ENCODE measurements at regions not wholly inside any gene's neighbourhood (a gene's known extent, or its start where the extent isn't known, plus 50 kb on each side); places are given as distances from the start of the nearest gene placed in this dataset.

- TF ChIP-seq CTCF (IDR thresholded peaks at IDR 0.05) (no peak), POLR2A (IDR thresholded peaks at IDR 0.05) (no peak)
These were observed 363.5 kb upstream of the KLHL29 start for GRCh38 chr2:23021311-23022120.

All from testis (tissue), 2 donors.